Natural killer cell (primary cell): ENCODE measurements at regions not wholly inside any gene's neighbourhood (a gene's known extent, or its start where the extent isn't known, plus 50 kb on each side); places are given as distances from the start of the nearest gene placed in this dataset.

ENCODE experiments used
- ATAC-seq, 3 donors: fragments of 150-1000 bp in 2 of 3; fragments of 200-7000 bp in 1 of 3; cut with Tn5 transposase; 1 replicate in 1 of 3; 2 replicates in 2 of 3; pipeline ENCODE4 v1.10.0; 2021; ENCODE audit warnings: mild to moderate bottlenecking in 2 of 3, moderate library complexity in 2 of 3
- DNase-seq, 2 donors: peaks; one replicate each; pipeline versions ENCODE4 v3.0.0 to v3.0.0-alpha.2; 2013 to 2021; ENCODE audit warnings: mixed read lengths in 1 of 2
- H3K27ac ChIP-seq: one replicate; pipeline ENCODE4 v1.5.1; 2013; ENCODE audit warnings: mild to moderate bottlenecking, low read length
- H3K27me3 ChIP-seq: one replicate; pipeline ENCODE4 v1.6.1; 2013; ENCODE audit warnings: low read length; ENCODE audit not compliant: control insufficient read depth, insufficient read depth
- H3K36me3 ChIP-seq: one replicate; pipeline ENCODE4 v1.6.1; 2013; ENCODE audit warnings: low read length; ENCODE audit not compliant: control insufficient read depth, insufficient read depth
- H3K4me1 ChIP-seq: one replicate; pipeline ENCODE4 v1.6.1; 2013; ENCODE audit warnings: low read length; ENCODE audit not compliant: control insufficient read depth, insufficient read depth
- H3K4me3 ChIP-seq: one replicate; pipeline ENCODE4 v1.5.1; 2013; ENCODE audit warnings: low read length
- H3K9me3 ChIP-seq: one replicate; pipeline ENCODE4 v1.6.1; 2013; ENCODE audit warnings: low read length; ENCODE audit not compliant: control insufficient read depth, insufficient read depth
- H3K27ac Mint-ChIP-seq, 2 donors: one replicate each; pipeline ENCODE4 v1.8.0; 2022; ENCODE audit warnings: mild to moderate bottlenecking in 2 of 2, mixed read lengths in 2 of 2, moderate library complexity in 1 of 2
- H3K27me3 Mint-ChIP-seq, 2 donors: one replicate each; pipeline ENCODE4 v1.8.0; 2022; ENCODE audit warnings: low read depth in 2 of 2, mixed read lengths in 2 of 2
- H3K36me3 Mint-ChIP-seq: one replicate; pipeline ENCODE4 v1.8.0; 2022; ENCODE audit warnings: mixed read lengths
- H3K4me1 Mint-ChIP-seq, 2 donors: one replicate each; pipeline ENCODE4 v1.8.0; 2022; ENCODE audit warnings: mixed read lengths in 2 of 2
- H3K4me3 Mint-ChIP-seq: one replicate; pipeline ENCODE4 v1.8.0; 2022; ENCODE audit warnings: mild to moderate bottlenecking, moderate library complexity, mixed read lengths
- H3K9me3 Mint-ChIP-seq, 2 donors: one replicate each; pipeline ENCODE4 v1.8.0; 2022; ENCODE audit warnings: mixed read lengths in 2 of 2
- WGBS: methylation state at CpG from one replicate; pipeline ENCODE4 v1.1.7; 2013; ENCODE audit warnings: missing lambda C conversion rate; ENCODE audit not compliant: insufficient coverage; 5-methylcytosine and 5-hydroxymethylcytosine counted together
- intact Hi-C: fragments of 100-400 bp; cut with micrococcal nuclease; formaldehyde crosslinking; loops from one replicate; pipeline ENCODE4 v1.14.2; 2022
- TF ChIP-seq, protein P1 (sequence below): fragments of 200-600 bp; IDR thresholded peaks from one replicate; pipeline ENCODE4 v1.8.0; 2022; ENCODE audit warnings: antibody characterized with exemption

DNA sequence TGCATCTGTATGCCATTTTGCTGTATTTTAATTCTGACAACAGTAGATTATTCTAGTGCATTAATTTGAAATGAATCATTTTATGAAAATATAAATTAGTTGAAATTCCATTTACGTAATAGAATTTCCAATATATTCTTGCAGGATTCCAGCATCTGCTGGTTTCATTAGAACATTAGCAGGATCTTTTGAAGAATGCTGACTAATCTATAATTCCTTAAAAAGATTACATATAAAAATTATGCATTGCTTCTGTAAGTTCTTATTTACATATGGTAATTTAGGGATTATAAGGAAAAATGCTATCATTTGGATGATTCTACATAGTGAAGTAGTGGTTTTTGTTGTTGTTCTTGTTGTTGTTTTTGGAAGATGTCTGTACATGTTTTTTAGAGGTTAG lies 182.2 kb upstream of the GNPDA2 start:
- no peaks in the 10 kb centered on the region for H3K4me1 Mint-ChIP-seq
- H3K4me3 Mint-ChIP-seq, result no peak overlapping the region
- no peaks in the 10 kb centered on the region for H3K36me3 Mint-ChIP-seq

GRCh38 chr4:44872246-44872645 lies 145.9 kb upstream of the GNPDA2 start:
- DNase-seq (no peak), ATAC-seq (no peak)
- H3K27me3 ChIP-seq, result no peaks in the 10 kb centered on the region
- H3K4me3 Mint-ChIP-seq, result no peak overlapping the region
- intact Hi-C loops, result no loop called here
- peaks cover 5 to 7% of the 10 kb centered on the region in 2 donors for H3K9me3 Mint-ChIP-seq
- H3K36me3 Mint-ChIP-seq, result no peaks in the 10 kb centered on the region
- no peaks in the 10 kb centered on the region for H3K4me1 Mint-ChIP-seq
- no peaks in the 10 kb centered on the region for H3K36me3 ChIP-seq
- H3K27me3 Mint-ChIP-seq, result no peaks in the 10 kb centered on the region
- H3K4me3 ChIP-seq, result no peak overlapping the region
- H3K27ac Mint-ChIP-seq, result no peak overlapping the region
- no peak overlapping the region for H3K27ac ChIP-seq
- H3K4me1 ChIP-seq, result no peaks in the 10 kb centered on the region
- peaks cover 7% of the 10 kb centered on the region for H3K9me3 ChIP-seq
- TF ChIP-seq, protein P1, sequence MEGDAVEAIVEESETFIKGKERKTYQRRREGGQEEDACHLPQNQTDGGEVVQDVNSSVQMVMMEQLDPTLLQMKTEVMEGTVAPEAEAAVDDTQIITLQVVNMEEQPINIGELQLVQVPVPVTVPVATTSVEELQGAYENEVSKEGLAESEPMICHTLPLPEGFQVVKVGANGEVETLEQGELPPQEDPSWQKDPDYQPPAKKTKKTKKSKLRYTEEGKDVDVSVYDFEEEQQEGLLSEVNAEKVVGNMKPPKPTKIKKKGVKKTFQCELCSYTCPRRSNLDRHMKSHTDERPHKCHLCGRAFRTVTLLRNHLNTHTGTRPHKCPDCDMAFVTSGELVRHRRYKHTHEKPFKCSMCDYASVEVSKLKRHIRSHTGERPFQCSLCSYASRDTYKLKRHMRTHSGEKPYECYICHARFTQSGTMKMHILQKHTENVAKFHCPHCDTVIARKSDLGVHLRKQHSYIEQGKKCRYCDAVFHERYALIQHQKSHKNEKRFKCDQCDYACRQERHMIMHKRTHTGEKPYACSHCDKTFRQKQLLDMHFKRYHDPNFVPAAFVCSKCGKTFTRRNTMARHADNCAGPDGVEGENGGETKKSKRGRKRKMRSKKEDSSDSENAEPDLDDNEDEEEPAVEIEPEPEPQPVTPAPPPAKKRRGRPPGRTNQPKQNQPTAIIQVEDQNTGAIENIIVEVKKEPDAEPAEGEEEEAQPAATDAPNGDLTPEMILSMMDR, result no peak

More for the DNA sequence above, 182.2 kb upstream of the GNPDA2 start:
- TF ChIP-seq, protein P1, result no peak
- no peaks in the 10 kb centered on the region for H3K9me3 ChIP-seq
- WGBS, result 100% methylated on average over 1 of the region's 1 CpG
- H3K9me3 Mint-ChIP-seq, result peaks cover 9 to 21% of the 10 kb centered on the region in 2 donors
- no peaks in the 10 kb centered on the region for H3K27me3 ChIP-seq
- DNase-seq, result no peak
- H3K27ac ChIP-seq, result no peak overlapping the region
- H3K4me3 ChIP-seq, result no peak overlapping the region
- no peaks in the 10 kb centered on the region for H3K4me1 ChIP-seq
- ATAC-seq, result no peak
- intact Hi-C loops, result no loop called here
- H3K27ac Mint-ChIP-seq, result no peak overlapping the region
- no peaks in the 10 kb centered on the region for H3K36me3 ChIP-seq
- no peaks in the 10 kb centered on the region for H3K27me3 Mint-ChIP-seq

DNA sequence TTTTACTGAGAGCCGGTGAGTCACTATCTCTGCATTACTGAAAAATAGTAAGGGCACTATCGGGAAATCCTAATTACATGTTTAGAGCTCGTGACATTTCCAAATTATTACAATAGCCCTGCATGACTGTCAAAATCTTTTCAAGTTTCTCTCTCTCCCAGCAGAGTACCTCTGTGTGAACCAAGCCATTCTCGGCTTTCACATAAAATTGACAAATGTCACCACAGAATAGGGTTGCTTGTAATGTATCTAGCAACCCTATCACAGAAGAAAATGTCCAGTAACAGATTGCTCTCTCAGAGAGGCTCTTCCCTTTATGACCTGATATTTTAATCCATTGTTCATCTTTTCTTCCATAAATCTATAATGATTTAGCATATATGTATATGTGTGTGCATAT lies 144.8 kb upstream of the GNPDA2 start:
- Mint-ChIP-seq H3K27me3 (no peaks in the 10 kb centered on the region), H3K4me1 (no peaks in the 10 kb centered on the region), H3K4me3 (no peak overlapping the region), H3K36me3 (no peaks in the 10 kb centered on the region), H3K27ac (no peak overlapping the region), H3K9me3 (peaks cover 7% of the 10 kb centered on the region in 2 donors)
- DNase-seq (no peak), ATAC-seq (no peak)
- no peaks in the 10 kb centered on the region for H3K36me3 ChIP-seq
- peaks cover 7% of the 10 kb centered on the region for H3K9me3 ChIP-seq
- H3K27ac ChIP-seq, result no peak overlapping the region
- TF ChIP-seq, protein P1, result no peak
- intact Hi-C loops, result no loop called here
- no peaks in the 10 kb centered on the region for H3K27me3 ChIP-seq
- WGBS, result 79% methylated on average over 4 of the region's 4 CpGs
- no peak overlapping the region for H3K4me3 ChIP-seq
- no peaks in the 10 kb centered on the region for H3K4me1 ChIP-seq

DNA sequence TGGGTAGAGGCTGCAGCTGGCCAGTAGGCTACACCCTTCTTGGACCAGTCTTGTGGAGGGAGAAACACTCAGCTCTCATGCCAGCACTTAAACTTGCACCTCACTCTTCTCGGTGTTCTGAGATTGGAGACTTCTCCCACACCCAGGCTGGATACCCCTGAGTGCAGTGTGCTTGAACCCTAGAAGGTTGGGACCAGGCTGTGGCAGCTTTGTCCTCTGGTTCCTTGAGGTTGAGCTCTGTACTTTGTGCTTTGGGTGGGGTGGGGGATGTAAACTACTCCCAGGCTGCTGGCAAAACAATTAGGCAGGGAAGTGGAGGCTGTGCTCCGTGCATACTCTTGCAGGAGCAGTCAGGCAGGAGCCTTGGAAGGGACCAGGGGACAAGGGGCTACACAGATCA lies 143.6 kb upstream of the GNPDA2 start:
- Mint-ChIP-seq H3K4me1 (no peaks in the 10 kb centered on the region), H3K27ac (no peak overlapping the region), H3K9me3 (peaks cover 7% of the 10 kb centered on the region in 2 donors), H3K36me3 (no peaks in the 10 kb centered on the region), H3K4me3 (no peak overlapping the region), H3K27me3 (no peaks in the 10 kb centered on the region)
- no peak for DNase-seq
- no peaks in the 10 kb centered on the region for H3K27me3 ChIP-seq
- H3K9me3 ChIP-seq, result peaks cover 7% of the 10 kb centered on the region
- no peaks in the 10 kb centered on the region for H3K4me1 ChIP-seq
- TF ChIP-seq, protein P1, result no peak
- WGBS, result 93% methylated on average over 2 of the region's 2 CpGs
- H3K27ac ChIP-seq, result no peak overlapping the region
- H3K36me3 ChIP-seq, result no peaks in the 10 kb centered on the region
- no peak overlapping the region for H3K4me3 ChIP-seq
- ATAC-seq, result no peak
- intact Hi-C loops, result no loop called here
